LNCAP (cell line): ENCODE measurements at regions not wholly inside any gene's neighbourhood (a gene's known extent, or its start where the extent isn't known, plus 50 kb on each side); places are given as distances from the start of the nearest gene placed in this dataset.

ENCODE experiments used
- CTCF ChIP-seq: fragments of 450-650 bp; IDR thresholded peaks from 2 replicates; pipeline ENCODE4 v1.5.1; 2017; ENCODE audit warnings: mild to moderate bottlenecking

- no peak for TF ChIP-seq CTCF
Observed at GRCh38 chr20:19889011-19889953, 127.9 kb upstream of the NAA20 start.

GRCh38 chr20:19890445-19891051, 126.6 kb upstream of the NAA20 start:
- TF ChIP-seq CTCF: no peak

- TF ChIP-seq CTCF: no peak
Observed at GRCh38 chr20:19893356-19893755, 123.8 kb upstream of the NAA20 start.

GRCh38 chr20:19895761-19896160, 121.4 kb upstream of the NAA20 start:
- no peak for TF ChIP-seq CTCF

GRCh38 chr20:19897891-19898290, 119.3 kb upstream of the NAA20 start:
- no peak for TF ChIP-seq CTCF

GRCh38 chr20:19901226-19901625, 115.9 kb upstream of the NAA20 start:
- no peak for TF ChIP-seq CTCF

GRCh38 chr20:19903168-19903811, 113.9 kb upstream of the NAA20 start:
- TF ChIP-seq CTCF: peak; percentile 41
